Endothelial cell of umbilical vein (primary cell): ENCODE measurements at regions not wholly inside any gene's neighbourhood (a gene's known extent, or its start where the extent isn't known, plus 50 kb on each side); places are given as distances from the start of the nearest gene placed in this dataset.

ENCODE experiments used
- BruUV-seq: library from RNA; stranded (reverse); fragments of 400-500 nt; replicated peaks from 2 replicates; lab custom pipeline; 2021; lab: Mats Ljungman, UMichigan
- CTCF ChIA-PET: fragments of 300-600, 350-600 bp; sonication (Branson Sonifier 250); formaldehyde crosslinking; loops from one replicate; lab custom pipeline; 2021; ENCODE audit warnings: antibody characterized with exemption, inconsistent platforms; lab: Charles Lee
- POLR2A ChIA-PET: fragments of 300-600, 350-600 bp; sonication (Branson Sonifier 250); formaldehyde crosslinking; loops from one replicate; lab custom pipeline; 2021; ENCODE audit warnings: antibody characterized with exemption, inconsistent platforms; lab: Charles Lee
- DNase-seq: peaks from one replicate; pipeline ENCODE4 v3.0.0-alpha.2; 2011; ENCODE audit warnings: low read depth, low spot score
- FAIRE-seq: peaks from 2 replicates; lab custom pipeline; 2011; peaks lifted over from hg19 to GRCh38; lab: Jason Lieb, UNC
- H2AFZ ChIP-seq: 2 replicates; pipeline ENCODE4 v1.6.0; 2012; ENCODE audit warnings: low read depth, low read length, control low read depth, inconsistent platforms
- H3K27ac ChIP-seq: 2 replicates; pipeline ENCODE4 v1.5.1; 2011; ENCODE audit warnings: low read depth, mild to moderate bottlenecking, control low read depth, low read length, moderate library complexity; ENCODE audit not compliant: insufficient read depth
- H3K27me3 ChIP-seq, 2 experiments: 2 replicates each; pipeline versions ENCODE4 v1.6.0 to v1.6.1; 2011; ENCODE audit warnings: low read length in 2 of 2, mixed read lengths in 1 of 2; ENCODE audit not compliant: control insufficient read depth in 2 of 2, insufficient read depth in 2 of 2
- H3K36me3 ChIP-seq, 2 experiments: 2 replicates in 1 of 2; 3 replicates in 1 of 2; pipeline ENCODE4 v1.5.1; 2011; ENCODE audit warnings: low read length in 2 of 2, mild to moderate bottlenecking in 1 of 2, moderate library complexity in 1 of 2; ENCODE audit not compliant: control insufficient read depth in 2 of 2, insufficient read depth in 2 of 2; ENCODE audit errors: extremely low read depth in 1 of 2
- H3K4me1 ChIP-seq: 3 replicates; pipeline ENCODE4 v1.5.1; 2011; ENCODE audit warnings: mild to moderate bottlenecking, low read length; ENCODE audit not compliant: control insufficient read depth, insufficient read depth; ENCODE audit errors: extremely low read depth
- H3K4me2 ChIP-seq: 2 replicates; pipeline ENCODE4 v1.6.1; 2011; ENCODE audit warnings: low read length, control low read depth, mixed read lengths; ENCODE audit not compliant: insufficient read depth
- H3K4me3 ChIP-seq, 3 experiments: fragments of 200-600 bp in 1 of 3; sonication (generic), shearing (Covaris generic) in 1 of 3; replicated peaks in 1 of 3; 2 replicates each; pipeline ENCODE4 v1.5.1; 2011 to 2016; ENCODE audit warnings: control low read depth in 3 of 3, low read length in 3 of 3, mild to moderate bottlenecking in 2 of 3, inconsistent platforms in 1 of 3, low read depth in 1 of 3, moderate library complexity in 1 of 3; ENCODE audit not compliant: insufficient read depth in 1 of 3
- H3K79me2 ChIP-seq: 2 replicates; pipeline ENCODE4 v1.6.0; 2012; ENCODE audit warnings: low read length, inconsistent platforms; ENCODE audit not compliant: control insufficient read depth, insufficient read depth
- H3K9ac ChIP-seq: replicated peaks from 2 replicates; pipeline ENCODE3; 2011; ENCODE audit warnings: low read length, control low read depth; ENCODE audit not compliant: insufficient read depth; ENCODE audit errors: extremely low read depth
- H3K9me1 ChIP-seq: replicated peaks from 3 replicates; pipeline ENCODE4 v1.6.0; 2011; ENCODE audit warnings: mild to moderate bottlenecking, low read length; ENCODE audit not compliant: control insufficient read depth, insufficient read depth; ENCODE audit errors: extremely low read depth
- H3K9me3 ChIP-seq: replicated peaks from 2 replicates; pipeline ENCODE4 v1.5.1; 2012; ENCODE audit warnings: low read length, inconsistent platforms; ENCODE audit not compliant: control insufficient read depth, insufficient read depth
- H4K20me1 ChIP-seq: replicated peaks from 2 replicates; pipeline ENCODE3; 2011; ENCODE audit warnings: mild to moderate bottlenecking, low read length; ENCODE audit not compliant: control insufficient read depth, insufficient read depth; ENCODE audit errors: extremely low read depth
- EZH2 ChIP-seq: IDR thresholded peaks from 2 replicates; pipeline ENCODE4 v1.6.1; 2012; ENCODE audit warnings: borderline replicate concordance, low read depth, mild to moderate bottlenecking, moderate library complexity, low read length, inconsistent platforms; ENCODE audit not compliant: severe bottlenecking
- FOS ChIP-seq: IDR thresholded peaks from 2 replicates; pipeline ENCODE4 v1.6.1; 2011; ENCODE audit warnings: mild to moderate bottlenecking, low read length, moderate library complexity, borderline replicate concordance; ENCODE audit not compliant: insufficient read depth
- GATA2 ChIP-seq: IDR thresholded peaks from 2 replicates; pipeline ENCODE4 v1.7.0; 2011; ENCODE audit warnings: low read depth, mild to moderate bottlenecking, moderate library complexity, mixed read lengths, low read length; ENCODE audit not compliant: insufficient read length, insufficient read depth
- JUN ChIP-seq: IDR thresholded peaks from 2 replicates; pipeline ENCODE4 v1.6.1; 2011; ENCODE audit warnings: borderline replicate concordance, low read depth; ENCODE audit not compliant: insufficient read length, insufficient read depth
- MYC ChIP-seq: IDR thresholded peaks from one replicate; pipeline ENCODE4 v1.6.1; 2011; ENCODE audit warnings: mild to moderate bottlenecking, low read depth, low read length
- POLR2A ChIP-seq: IDR thresholded peaks from 2 replicates; pipeline ENCODE4 v1.6.1; 2012; ENCODE audit warnings: low read depth, mild to moderate bottlenecking, control low read depth, low read length
- POLR2AphosphoS5 ChIP-seq: IDR thresholded peaks from 2 replicates; pipeline ENCODE4 v1.6.1; 2012; ENCODE audit warnings: low read depth, mild to moderate bottlenecking, control low read depth, low read length, moderate library complexity; ENCODE audit not compliant: insufficient read depth
- dilution Hi-C: fragments of 300-500 bp; cut with MboI; formaldehyde crosslinking; loops from one replicate; pipeline ENCODE4 v1.15.0; 2019; ENCODE audit warnings: low sequenced_read_pairs; ENCODE audit not compliant: extremely low pct_ligation_motif_present
- intact Hi-C: fragments of 100-400 bp; cut with micrococcal nuclease; formaldehyde crosslinking; loops from one replicate; pipeline ENCODE4 v1.10.0; 2022
- TF ChIP-seq, protein P1 (sequence below): IDR thresholded peaks from 2 replicates; pipeline ENCODE4 v1.6.1; 2011; ENCODE audit not compliant: insufficient read depth, insufficient read length
- TF ChIP-seq, protein P2 (sequence below), 2 donors: IDR thresholded peaks; 1 replicate in 1 of 2; 2 replicates in 1 of 2; pipeline ENCODE4 v1.5.1; 2011; ENCODE audit warnings: low read length in 2 of 2, mild to moderate bottlenecking in 2 of 2, moderate library complexity in 2 of 2, control low read depth in 1 of 2, inconsistent platforms in 1 of 2, low read depth in 1 of 2; ENCODE audit not compliant: insufficient read depth in 1 of 2; ENCODE audit errors: extremely low read depth in 1 of 2

DNA sequence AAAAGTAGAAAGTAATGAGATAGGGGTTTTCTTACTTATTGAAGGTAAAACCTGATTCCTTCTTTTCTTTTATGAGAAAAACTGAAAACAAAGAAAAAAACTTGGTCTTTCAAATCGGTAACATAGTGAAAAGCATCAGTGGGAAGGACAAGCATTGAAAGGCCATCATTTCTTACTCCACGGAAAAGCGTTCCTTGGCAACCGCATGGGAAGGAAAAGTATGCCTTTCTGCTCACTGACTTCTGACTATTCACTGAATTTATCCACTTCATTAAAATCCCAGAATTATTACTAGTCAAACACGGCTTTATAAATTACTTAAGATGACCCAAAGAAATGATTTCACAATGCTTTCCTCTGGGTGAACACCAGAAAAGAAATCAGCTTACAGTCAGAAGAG lies 646.7 kb downstream of the TLL1 start:
- Histone ChIP-seq H3K27me3 (no peaks in the 10 kb centered on the region), H3K9me3 (no peaks in the 10 kb centered on the region), H3K4me1 (no peaks in the 10 kb centered on the region), H2AFZ (no peak overlapping the region), H3K9ac (no peak overlapping the region), H3K36me3 (no peaks in the 10 kb centered on the region), H3K27ac (no peak overlapping the region), H3K4me2 (no peak overlapping the region), H3K79me2 (no peaks in the 10 kb centered on the region), H3K9me1 (no peaks in the 10 kb centered on the region), H4K20me1 (no peaks in the 10 kb centered on the region), H3K4me3 (no peak overlapping the region)
- dilution Hi-C loops: no loop called here
- CTCF ChIA-PET: no interaction called here
- DNase-seq (no peak), FAIRE-seq (no peak)
- no peak for TF ChIP-seq JUN
- TF ChIP-seq GATA2: no peak
- intact Hi-C loops: no loop called here
- no TSS peak for BruUV-seq
- POLR2A ChIA-PET: no interaction called here

DNA sequence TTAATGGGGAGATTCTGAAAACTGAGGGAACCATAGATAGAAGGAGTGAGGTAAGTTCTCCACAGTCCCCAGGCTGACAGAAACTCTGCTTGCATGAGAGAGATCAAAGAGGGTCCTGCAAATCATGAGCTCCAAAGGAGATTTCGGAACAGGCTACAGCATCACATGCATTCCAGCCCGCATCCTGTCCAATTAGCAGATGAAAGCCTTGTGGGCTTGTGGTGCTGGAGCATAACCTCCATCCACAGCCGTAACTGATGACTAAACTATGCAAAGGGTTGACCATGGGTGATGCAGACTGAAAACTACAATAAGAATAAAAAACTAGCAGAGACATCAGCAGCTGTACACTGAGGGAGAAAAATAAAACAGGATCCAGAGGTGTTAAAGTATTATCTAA lies 654.5 kb downstream of the TLL1 start:
- no peak for DNase-seq
- Histone ChIP-seq H3K4me1 (no peaks in the 10 kb centered on the region), H3K79me2 (no peaks in the 10 kb centered on the region), H3K27ac (no peak overlapping the region), H4K20me1 (no peaks in the 10 kb centered on the region), H3K27me3 (no peaks in the 10 kb centered on the region), H3K9me1 (no peaks in the 10 kb centered on the region), H3K9me3 (peaks cover 2% of the 10 kb centered on the region), H3K4me3 (no peak overlapping the region), H2AFZ (no peak overlapping the region), H3K9ac (no peak overlapping the region), H3K36me3 (no peaks in the 10 kb centered on the region), H3K4me2 (no peak overlapping the region)
- intact Hi-C loops: no loop called here
- CTCF ChIA-PET: no interaction called here
- FAIRE-seq: no peak
- dilution Hi-C loops: no loop called here
- POLR2A ChIA-PET: no interaction called here
- TF ChIP-seq, protein P1, sequence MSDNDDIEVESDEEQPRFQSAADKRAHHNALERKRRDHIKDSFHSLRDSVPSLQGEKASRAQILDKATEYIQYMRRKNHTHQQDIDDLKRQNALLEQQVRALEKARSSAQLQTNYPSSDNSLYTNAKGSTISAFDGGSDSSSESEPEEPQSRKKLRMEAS: no peak
- TF ChIP-seq JUN (no peak), POLR2AphosphoS5 (no peak), EZH2 (no peak), MYC (no peak), FOS (no peak), GATA2 (no peak), POLR2A (no peak)
- TF ChIP-seq, protein P2, sequence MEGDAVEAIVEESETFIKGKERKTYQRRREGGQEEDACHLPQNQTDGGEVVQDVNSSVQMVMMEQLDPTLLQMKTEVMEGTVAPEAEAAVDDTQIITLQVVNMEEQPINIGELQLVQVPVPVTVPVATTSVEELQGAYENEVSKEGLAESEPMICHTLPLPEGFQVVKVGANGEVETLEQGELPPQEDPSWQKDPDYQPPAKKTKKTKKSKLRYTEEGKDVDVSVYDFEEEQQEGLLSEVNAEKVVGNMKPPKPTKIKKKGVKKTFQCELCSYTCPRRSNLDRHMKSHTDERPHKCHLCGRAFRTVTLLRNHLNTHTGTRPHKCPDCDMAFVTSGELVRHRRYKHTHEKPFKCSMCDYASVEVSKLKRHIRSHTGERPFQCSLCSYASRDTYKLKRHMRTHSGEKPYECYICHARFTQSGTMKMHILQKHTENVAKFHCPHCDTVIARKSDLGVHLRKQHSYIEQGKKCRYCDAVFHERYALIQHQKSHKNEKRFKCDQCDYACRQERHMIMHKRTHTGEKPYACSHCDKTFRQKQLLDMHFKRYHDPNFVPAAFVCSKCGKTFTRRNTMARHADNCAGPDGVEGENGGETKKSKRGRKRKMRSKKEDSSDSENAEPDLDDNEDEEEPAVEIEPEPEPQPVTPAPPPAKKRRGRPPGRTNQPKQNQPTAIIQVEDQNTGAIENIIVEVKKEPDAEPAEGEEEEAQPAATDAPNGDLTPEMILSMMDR (IDR thresholded peaks at IDR 0.05; ENCODE audit: extremely low read depth in 1 of 2, insufficient read depth in 1 of 2, low read depth in 1 of 2, low read length in 2 of 2): no peak
- no TSS peak for BruUV-seq
